Neural cell (in vitro differentiated cells): ENCODE measurements at regions not wholly inside any gene's neighbourhood (a gene's known extent, or its start where the extent isn't known, plus 50 kb on each side); places are given as distances from the start of the nearest gene placed in this dataset.

Experiments used
- CTCF ChIP-seq: fragments of 450-650 bp; IDR thresholded peaks from 2 replicates; pipeline ENCODE4 v1.5.1; 2014; ENCODE audit warnings: antibody characterized with exemption, mild to moderate bottlenecking, moderate library complexity; ENCODE audit not compliant: poor library complexity, severe bottlenecking
- EZH2 ChIP-seq: fragments of 200-600, 300-800 bp; shearing (Covaris generic), sonication (generic); IDR thresholded peaks from 2 replicates; pipeline ENCODE4 v1.6.1; 2014; ENCODE audit warnings: antibody characterized with exemption, low read length, borderline replicate concordance, mild to moderate bottlenecking; ENCODE audit not compliant: insufficient read depth, poor library complexity, severe bottlenecking
- RAD21 ChIP-seq: fragments of 450-650 bp; conservative IDR thresholded peaks from 2 replicates; pipeline ENCODE4 v1.6.1; 2014; ENCODE audit warnings: antibody characterized with exemption, mild to moderate bottlenecking, moderate library complexity
- REST ChIP-seq: IDR thresholded peaks from 2 replicates; pipeline ENCODE4 v1.6.1; 2012; ENCODE audit warnings: borderline replicate concordance

- TF ChIP-seq RAD21 (no peak), CTCF (no peak), REST (no peak), EZH2 (no peak)
Measured at GRCh38 chr4:128525387-128525786, 237.8 kb upstream of the PGRMC2 start.
